IMR-90 (cell line): ENCODE measurements at regions not wholly inside any gene's neighbourhood (a gene's known extent, or its start where the extent isn't known, plus 50 kb on each side); places are given as distances from the start of the nearest gene placed in this dataset.

Experiments
- ATAC-seq: fragments of 200-7000 bp; cut with Tn5 transposase; 2 replicates; pipeline ENCODE4 v1.9.1; 2020; ENCODE audit warnings: low read depth, mild to moderate bottlenecking, moderate library complexity
- BruUV-seq: library from RNA; stranded (reverse); fragments of 400-500 nt; replicated peaks from 2 replicates; lab custom pipeline; 2021; lab: Mats Ljungman, UMichigan
- CTCF ChIA-PET: fragments of 300-600 bp; formaldehyde crosslinking; extraction: SDS; loops from one replicate; lab custom pipeline; 2021; ENCODE audit warnings: antibody characterized with exemption; lab: Yijun Ruan, JAX
- POLR2A ChIA-PET: fragments of 300-600 bp; sonication (Branson Sonifier 250); formaldehyde crosslinking; loops from one replicate; lab custom pipeline; 2022; ENCODE audit warnings: antibody characterized with exemption; ENCODE audit not compliant: unreplicated experiment; lab: Charles Lee
- DNase-seq: peaks from one replicate; pipeline ENCODE4 v3.0.0; 2013
- H2AFZ ChIP-seq: replicated peaks from 2 replicates; pipeline ENCODE3; 2013; ENCODE audit warnings: low read length, mild to moderate bottlenecking; ENCODE audit not compliant: poor library complexity
- H2AK5ac ChIP-seq: 2 replicates; pipeline ENCODE4 v1.6.1; 2013; ENCODE audit warnings: low read depth, low read length, inconsistent platforms
- H2AK9ac ChIP-seq: replicated peaks from 2 replicates; pipeline ENCODE3; 2013; ENCODE audit warnings: mild to moderate bottlenecking, low read depth, low read length, moderate library complexity; ENCODE audit not compliant: poor library complexity
- H2BK120ac ChIP-seq: 2 replicates; pipeline ENCODE4 v1.6.1; 2013; ENCODE audit warnings: low read depth, low read length, inconsistent platforms
- H2BK15ac ChIP-seq: 3 replicates; pipeline ENCODE4 v1.6.1; 2013; ENCODE audit warnings: low read depth, low read length, inconsistent platforms
- H2BK20ac ChIP-seq: 2 replicates; pipeline ENCODE4 v1.6.1; 2013; ENCODE audit warnings: low read depth, mild to moderate bottlenecking, inconsistent platforms, low read length, moderate library complexity
- H2BK5ac ChIP-seq: 2 replicates; pipeline ENCODE4 v1.6.1; 2013; ENCODE audit warnings: mild to moderate bottlenecking, low read depth, low read length, inconsistent platforms; ENCODE audit not compliant: poor library complexity, severe bottlenecking
- H3K14ac ChIP-seq: replicated peaks from 2 replicates; pipeline ENCODE4 v1.6.1; 2013; ENCODE audit warnings: low read depth, low read length, inconsistent platforms
- H3K18ac ChIP-seq: 2 replicates; pipeline ENCODE4 v1.6.1; 2013; ENCODE audit warnings: low read depth, low read length, control low read depth
- H3K23ac ChIP-seq: 2 replicates; pipeline ENCODE4 v1.6.1; 2013; ENCODE audit warnings: low read depth, low read length, inconsistent platforms
- H3K27ac ChIP-seq: 2 replicates; pipeline ENCODE4 v1.5.1; 2013; ENCODE audit warnings: mild to moderate bottlenecking, control low read depth, low read length; ENCODE audit not compliant: insufficient read depth
- H3K27me3 ChIP-seq: 2 replicates; pipeline ENCODE4 v1.6.1; 2013; ENCODE audit warnings: low read length; ENCODE audit not compliant: control insufficient read depth, insufficient read depth
- H3K36me3 ChIP-seq: 2 replicates; pipeline ENCODE4 v1.6.1; 2013; ENCODE audit warnings: low read length, mixed read lengths; ENCODE audit not compliant: control insufficient read depth, insufficient read depth
- H3K4ac ChIP-seq: 2 replicates; pipeline ENCODE4 v1.6.1; 2013; ENCODE audit warnings: low read depth, low read length, inconsistent platforms
- H3K4me1 ChIP-seq: 2 replicates; pipeline ENCODE4 v1.6.1; 2013; ENCODE audit warnings: low read length, mixed read lengths; ENCODE audit not compliant: control insufficient read depth, insufficient read depth
- H3K4me2 ChIP-seq: 2 replicates; pipeline ENCODE4 v1.6.1; 2013; ENCODE audit warnings: low read depth, mild to moderate bottlenecking, control low read depth, low read length, moderate library complexity
- H3K4me3 ChIP-seq: 2 replicates; pipeline ENCODE4 v1.5.1; 2013; ENCODE audit warnings: low read depth, mild to moderate bottlenecking, control low read depth, low read length, moderate library complexity; ENCODE audit not compliant: insufficient read depth
- H3K56ac ChIP-seq: 2 replicates; pipeline ENCODE4 v1.6.1; 2013; ENCODE audit warnings: low read length, inconsistent platforms; ENCODE audit not compliant: insufficient read depth; ENCODE audit errors: extremely low read depth
- H3K79me1 ChIP-seq, 2 experiments: 2 replicates each; pipeline ENCODE4 v1.6.1; 2013; ENCODE audit warnings: low read length in 2 of 2, inconsistent platforms in 1 of 2, low read depth in 1 of 2
- H3K9ac ChIP-seq: 2 replicates; pipeline ENCODE4 v1.6.1; 2013; ENCODE audit warnings: low read depth, low read length, control low read depth
- H3K9me1 ChIP-seq: 2 replicates; pipeline ENCODE4 v1.6.1; 2013; ENCODE audit warnings: low read length, inconsistent platforms; ENCODE audit not compliant: insufficient read depth
- H3K9me3 ChIP-seq: 2 replicates; pipeline ENCODE4 v1.6.1; 2013; ENCODE audit warnings: low read length; ENCODE audit not compliant: control insufficient read depth, insufficient read depth
- H4K20me1 ChIP-seq: 2 replicates; pipeline ENCODE4 v1.6.1; 2013; ENCODE audit warnings: low read length, inconsistent platforms; ENCODE audit not compliant: insufficient read depth
- H4K5ac ChIP-seq: 2 replicates; pipeline ENCODE4 v1.6.1; 2013; ENCODE audit warnings: mild to moderate bottlenecking, low read depth, low read length, control low read depth
- H4K8ac ChIP-seq, 2 experiments: 2 replicates each; pipeline ENCODE4 v1.6.1; 2013; ENCODE audit warnings: low read depth in 2 of 2, low read length in 2 of 2, control low read depth in 1 of 2, inconsistent platforms in 1 of 2
- H4K91ac ChIP-seq: 2 replicates; pipeline ENCODE4 v1.6.1; 2013; ENCODE audit warnings: low read depth, low read length, inconsistent platforms; ENCODE audit not compliant: insufficient read depth
- ELK1 ChIP-seq: fragments of 150-350 bp; IDR thresholded peaks from 2 replicates; pipeline ENCODE4 v1.6.1; 2016; ENCODE audit warnings: low read depth, mild to moderate bottlenecking, low read length, moderate library complexity, borderline replicate concordance
- RCOR1 ChIP-seq: IDR thresholded peaks from 2 replicates; pipeline ENCODE4 v1.6.1; 2012; ENCODE audit warnings: mild to moderate bottlenecking, low read length, improper control_type of control experiment; ENCODE audit not compliant: insufficient replicate concordance
- SMC3 ChIP-seq: fragments of 150-350 bp; IDR thresholded peaks from 2 replicates; pipeline ENCODE4 v1.6.1; 2016; ENCODE audit warnings: low read depth, mild to moderate bottlenecking, antibody characterized with exemption, low read length, moderate library complexity
- WGBS, 2 experiments: methylation state at CpG; one replicate each; pipeline versions ENCODE4 v1.1.5 to v1.1.7; 2013; ENCODE audit warnings: missing lambda C conversion rate in 2 of 2; ENCODE audit not compliant: insufficient read length in 1 of 2; ENCODE audit errors: extremely low coverage in 2 of 2; 5-methylcytosine and 5-hydroxymethylcytosine counted together
- dilution Hi-C: fragments of 300-500 bp; cut with HindIII; formaldehyde crosslinking; loops from one replicate; pipeline ENCODE4 v1.14.3; 2018; ENCODE audit warnings: low sequenced_read_pairs; ENCODE audit not compliant: unreplicated experiment
- in situ Hi-C: fragments of 300-500 bp; cut with MboI; formaldehyde crosslinking; loops from 3 replicates; pipeline ENCODE4 v1.14.3; 2019; ENCODE audit warnings: low sequenced_read_pairs, inconsistent platforms, mixed read lengths
- intact Hi-C: fragments of 100-400 bp; cut with micrococcal nuclease; formaldehyde crosslinking; loops from 2 replicates; pipeline ENCODE4 v1.10.0; 2022

- no peak overlapping the region for H2AK9ac ChIP-seq
- 0 out of 2 replicates have a peak, but pooled peaks cover 7% of the 10 kb centered on the region for H3K4me1 ChIP-seq
- no peak overlapping the region for H2BK15ac ChIP-seq
- H4K8ac ChIP-seq, result no peak overlapping the region
- no peak overlapping the region for H3K18ac ChIP-seq
- in situ Hi-C loops, result no loop called here
- ChIA-PET POLR2A (no interaction called here), CTCF (interaction anchor here (1.0 kb wide), 1 partner anchor 8 kb away, joined by 5 read pairs; no protein-coding TSS in a partner anchor)
- no peak overlapping the region for H3K27ac ChIP-seq
- H3K9me1 ChIP-seq, result no peaks in the 10 kb centered on the region
- TF ChIP-seq ELK1 (no peak), RCOR1 (no peak), SMC3 (no peak)
- no peak for DNase-seq
- no peak overlapping the region for H4K91ac ChIP-seq
- no peak overlapping the region for H3K4ac ChIP-seq
- H2BK20ac ChIP-seq, result no peak overlapping the region
- H2BK120ac ChIP-seq, result no peak overlapping the region
- BruUV-seq, result no TSS peak
- dilution Hi-C loops, result no loop called here
- no peak overlapping the region for H2AFZ ChIP-seq
- no peak overlapping the region for H3K9ac ChIP-seq
- H3K4me3 ChIP-seq, result no peak overlapping the region
- H2BK5ac ChIP-seq, result no peak overlapping the region
- peaks cover 8% of the 10 kb centered on the region for H3K27me3 ChIP-seq
- no peak; the same call in 1 of the 2 replicates for ATAC-seq
- H2AK5ac ChIP-seq, result no peak overlapping the region
- intact Hi-C loops, result no loop called here
- no peaks in the 10 kb centered on the region; the same call in 1 of the 2 replicates for H4K20me1 ChIP-seq
- no peak overlapping the region for H3K23ac ChIP-seq
- H4K5ac ChIP-seq, result no peak overlapping the region
- H3K14ac ChIP-seq, result no peak overlapping the region
- WGBS, 2 experiments, result 41% methylated on average over 2 of the region's 2 CpGs; no CpG with 5 or more reads in 1 of the 2 experiments
- no peak overlapping the region for H3K4me2 ChIP-seq
- H3K36me3 ChIP-seq, result no peaks in the 10 kb centered on the region
- H3K79me1 ChIP-seq, result no peaks in the 10 kb centered on the region
- H3K9me3 ChIP-seq, result no peaks in the 10 kb centered on the region
- H3K56ac ChIP-seq, result no peak overlapping the region
Observed at GRCh38 chr10:118871244-118871865, 116.6 kb upstream of the CACUL1 start.
